ENCODE measurements at regions not wholly inside any gene's neighbourhood (a gene's known extent, or its start where the extent isn't known, plus 50 kb on each side); places are given as distances from the start of the nearest gene placed in this dataset.
"Not testable (repeated sequence)": the region's sequence is repeated elsewhere in the genome, so short reads cannot be mapped to it uniquely, and the experiment has no call there.

DNA sequence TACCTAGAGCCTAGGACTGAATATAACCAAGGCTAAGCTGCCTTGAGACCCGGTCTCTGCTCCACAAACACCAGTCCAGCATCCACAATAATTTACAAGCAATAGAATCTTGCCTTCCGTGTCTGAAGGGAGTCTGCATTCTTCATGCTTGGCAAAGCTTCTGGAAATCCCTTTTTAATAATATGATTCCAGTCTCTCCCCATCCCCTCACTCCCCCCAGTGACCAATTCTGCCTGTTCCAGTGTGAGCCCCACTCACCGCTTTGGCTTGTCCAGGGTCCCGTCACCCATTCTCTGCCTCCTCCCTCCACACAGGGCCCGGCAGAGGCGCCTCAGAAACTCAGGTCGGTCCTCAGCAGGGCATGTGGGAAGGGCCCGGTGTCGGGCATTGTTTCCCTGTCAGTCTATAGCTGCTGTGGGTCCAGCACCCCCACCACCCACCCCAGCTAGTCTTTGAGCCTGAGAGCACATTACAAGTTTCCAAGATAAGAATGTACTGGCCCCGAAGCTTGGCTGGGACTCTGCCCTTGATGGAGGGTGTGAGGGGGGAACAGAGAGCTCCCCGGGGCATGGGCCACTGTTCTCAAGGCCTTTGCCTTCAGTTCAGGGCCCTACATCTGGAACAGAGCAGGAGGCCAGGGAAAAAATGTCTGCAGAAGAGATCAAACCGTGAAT is 129.7 kb upstream of the MYCN start:
- no peak for DNase-seq

DNA sequence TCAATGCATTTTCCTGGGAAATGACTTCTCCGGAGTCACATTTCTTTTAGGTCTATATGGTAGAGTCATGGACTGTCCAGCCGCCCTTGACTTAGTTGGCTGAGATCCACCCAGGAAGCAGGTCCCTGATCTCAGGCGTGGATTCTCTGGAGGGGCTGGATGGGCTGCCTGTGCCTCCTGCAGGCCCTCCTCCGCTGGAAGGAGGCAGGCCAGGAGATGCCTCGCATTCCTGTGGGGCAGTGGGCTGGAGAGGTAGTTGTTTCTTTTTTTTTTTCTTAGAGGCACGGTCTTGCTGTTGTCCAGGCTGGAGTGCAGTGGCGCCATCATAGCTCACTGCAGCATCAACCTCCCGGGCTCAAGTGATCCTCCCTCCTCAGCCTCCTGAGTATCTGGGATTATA is 129.0 kb upstream of the MYCN start:
- DNase-seq, result no peak

DNA sequence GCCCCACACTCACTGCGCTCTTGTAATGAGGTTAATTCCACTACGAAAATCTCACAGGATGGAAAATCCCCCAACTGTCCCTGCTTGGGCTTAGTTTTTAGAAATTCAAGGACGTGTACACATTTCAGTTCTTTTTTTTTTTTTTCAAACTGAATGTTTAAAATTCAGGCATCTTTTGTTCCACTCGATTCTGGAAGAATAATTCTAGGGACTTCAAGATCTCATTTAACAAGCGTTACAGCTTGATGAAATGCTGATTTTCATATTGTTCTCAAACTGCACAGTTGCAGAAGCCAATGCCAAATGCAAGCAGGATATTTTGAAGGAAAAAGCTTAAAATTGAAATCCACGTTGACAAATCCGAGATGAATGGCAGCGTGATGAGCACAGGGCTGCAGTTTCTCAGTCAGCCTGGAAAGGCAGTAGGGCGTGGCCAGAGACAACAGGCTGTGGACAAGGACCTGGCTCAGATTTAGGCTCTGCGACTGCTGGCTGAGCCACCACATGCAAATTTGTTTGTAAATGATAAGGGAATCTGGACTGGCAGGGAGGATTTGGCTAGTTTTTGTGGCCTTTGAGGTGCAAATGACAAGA is 128.1 kb upstream of the MYCN start:
- no peak for DNase-seq

DNA sequence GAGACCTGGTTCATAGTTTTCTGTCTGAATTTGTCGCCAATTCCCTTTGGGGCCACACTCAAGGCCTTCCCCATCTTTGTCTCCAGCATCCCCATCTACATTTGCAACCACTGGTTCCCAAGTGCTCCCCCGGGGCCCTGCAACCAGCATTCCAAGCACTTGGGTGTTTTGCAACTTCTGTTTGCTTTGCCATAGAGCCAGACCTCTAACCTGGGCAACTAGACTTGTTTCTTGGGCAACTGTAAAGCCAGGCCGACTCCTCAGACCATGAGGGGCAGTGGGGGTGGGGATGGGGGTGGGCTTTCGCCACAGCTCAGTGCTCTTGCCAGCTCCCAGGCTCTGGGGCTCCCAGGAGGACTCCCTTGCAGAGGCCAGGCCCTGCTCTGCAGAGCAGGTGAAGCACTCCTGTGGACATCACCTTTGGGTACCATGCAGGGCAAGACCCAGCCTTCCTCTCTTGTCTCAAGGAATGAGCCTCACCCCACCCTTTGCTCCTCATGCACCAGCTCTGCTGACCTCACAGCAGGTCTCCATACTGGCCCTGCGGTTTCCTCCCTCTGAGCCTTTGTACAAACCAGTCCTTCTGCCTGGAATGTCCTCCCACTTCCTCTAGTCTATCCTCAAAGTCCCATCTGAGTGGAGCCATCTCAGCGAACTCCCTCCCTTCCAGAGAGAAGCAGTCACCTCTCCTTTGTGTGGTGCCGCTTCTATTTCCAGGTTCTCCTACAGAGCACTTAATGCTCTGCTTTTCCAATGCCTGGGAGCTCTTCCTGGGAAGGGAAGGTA is 126.7 kb upstream of the MYCN start:
- no peak for DNase-seq

DNA sequence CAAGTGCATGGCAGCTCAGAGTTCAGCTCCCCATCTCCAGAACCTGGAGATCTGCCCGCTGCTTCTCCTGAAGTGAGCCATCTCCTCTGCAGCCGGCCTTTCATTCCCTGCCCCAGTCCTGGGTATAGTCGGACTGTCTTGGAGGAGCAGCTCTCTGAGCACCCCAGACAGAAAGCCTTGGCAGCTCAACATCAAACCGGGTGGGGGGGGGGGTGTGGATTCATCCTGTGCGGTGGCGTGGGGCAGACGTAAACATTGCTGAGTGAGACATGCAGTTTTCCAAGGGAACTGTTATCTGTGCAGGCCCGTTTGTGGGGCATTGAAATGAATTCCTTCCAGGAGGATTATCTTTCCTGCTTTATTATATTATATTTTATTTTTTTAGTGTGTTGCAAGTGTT is 125.9 kb upstream of the MYCN start:
- DNase-seq, result no peak

DNA sequence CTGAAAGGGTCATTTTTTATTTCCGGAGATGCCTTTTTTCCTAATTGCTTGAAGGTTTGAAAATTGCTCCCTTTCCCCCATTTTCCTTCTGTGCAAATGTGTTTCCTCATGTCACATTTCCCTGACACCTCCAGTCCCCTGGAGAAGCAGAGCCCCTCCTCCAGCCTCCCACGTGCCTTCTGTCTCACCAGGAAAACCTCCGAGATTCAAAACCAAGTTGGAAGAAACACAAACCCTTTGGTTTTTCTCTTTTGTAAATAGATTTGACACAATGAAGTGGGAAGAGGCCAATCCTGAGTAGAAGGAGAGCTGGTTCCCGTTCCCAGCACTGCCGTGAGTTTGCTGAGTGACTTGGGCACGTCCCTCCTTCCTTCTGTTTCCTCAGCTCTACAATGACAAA is 125.4 kb upstream of the MYCN start:
- no peak for DNase-seq

DNA sequence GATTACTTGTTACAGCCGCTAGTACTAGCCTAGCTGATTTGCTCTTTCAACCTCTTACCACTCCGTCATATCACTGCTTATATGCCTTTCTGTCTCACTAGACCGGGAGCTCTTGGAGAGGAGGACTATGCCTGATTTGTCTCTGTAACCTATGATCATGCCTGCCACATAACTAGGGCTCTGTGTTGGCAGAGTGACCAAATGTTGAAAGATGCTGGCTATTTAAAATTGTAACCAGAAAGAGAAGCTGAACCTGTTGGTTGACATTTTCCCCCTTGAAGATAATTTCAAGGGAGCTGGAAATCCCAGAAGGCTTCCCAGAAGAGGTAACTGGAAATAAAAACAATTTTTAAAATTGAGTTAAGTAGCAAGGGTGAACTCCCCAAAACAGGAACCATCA is 124.1 kb upstream of the MYCN start:
- DNase-seq, result no peak

DNA sequence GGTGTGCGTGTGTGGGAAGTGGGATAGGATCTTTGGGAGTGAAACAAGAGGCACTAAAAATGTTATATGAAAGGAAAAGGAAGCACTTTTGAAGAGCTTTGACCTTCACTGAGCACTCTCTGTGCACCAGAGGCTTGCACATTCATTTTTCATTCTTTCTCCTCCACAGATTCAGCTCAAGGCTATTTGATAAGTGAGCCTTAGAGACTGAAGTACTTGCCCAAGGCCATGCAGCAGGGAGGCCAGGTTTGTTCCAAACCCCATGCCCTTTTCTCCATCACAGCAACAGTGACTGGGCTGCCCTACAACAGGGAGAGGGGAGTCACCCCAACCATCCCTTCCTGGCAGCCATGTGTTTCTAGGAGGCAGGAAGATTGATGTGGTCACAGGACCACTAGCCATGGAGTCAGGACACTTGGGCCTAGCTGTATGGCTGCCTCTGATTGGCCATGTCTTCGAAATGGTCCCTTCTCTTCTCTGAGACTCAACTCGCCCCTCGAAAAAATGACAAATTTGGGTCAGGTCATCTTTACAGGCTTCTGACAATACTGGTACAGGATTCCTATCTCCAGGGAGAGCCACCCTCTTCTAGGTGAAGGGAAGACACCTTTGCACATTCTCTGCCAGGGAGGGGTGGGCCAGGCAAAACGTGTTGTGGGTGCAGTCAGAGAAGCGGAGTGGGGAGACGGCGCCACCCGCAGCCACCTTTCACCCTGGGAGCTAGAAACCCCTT is 123.5 kb upstream of the MYCN start:
- DNase-seq, result no peak

DNA sequence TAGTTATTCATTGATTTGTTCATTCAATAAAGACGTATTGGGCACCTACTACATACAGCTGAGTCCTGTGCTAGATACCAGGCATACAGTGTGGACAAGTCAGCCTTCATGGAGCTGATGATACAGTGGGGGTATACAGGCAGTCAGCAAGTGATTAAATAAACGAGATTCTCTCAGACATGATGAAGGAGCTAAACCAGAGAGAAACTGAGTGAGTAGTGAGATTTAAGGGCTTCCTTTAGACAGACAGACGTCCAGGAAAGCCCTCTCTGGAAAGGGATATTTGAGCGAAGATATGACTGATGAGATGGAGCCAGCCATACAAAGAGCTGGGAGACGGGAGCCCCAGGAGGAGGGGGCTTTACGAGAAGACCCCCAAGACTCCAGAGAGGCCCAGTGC is 122.6 kb upstream of the MYCN start:
- no peak for DNase-seq

DNA sequence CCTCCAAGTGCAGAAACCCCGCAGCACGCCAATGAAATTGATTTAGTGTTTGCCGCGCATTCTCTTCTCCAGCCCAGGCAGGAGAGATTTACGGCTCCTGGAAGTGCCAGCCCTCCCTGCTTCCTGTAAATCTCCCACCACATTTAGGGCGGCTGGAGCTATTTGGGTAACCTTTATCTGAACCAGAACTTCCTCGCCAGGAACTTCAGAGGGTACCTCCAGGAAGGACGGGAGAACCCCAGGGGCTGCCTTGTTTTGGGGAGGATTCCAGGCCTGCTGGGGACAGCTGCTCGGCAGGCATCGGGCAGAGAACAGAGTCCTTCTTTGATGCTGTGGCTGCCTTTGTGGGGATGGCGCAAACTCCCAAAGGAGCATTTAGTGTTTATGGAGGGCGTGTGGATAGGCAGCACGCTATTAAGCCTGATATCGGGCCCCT is 122.0 kb upstream of the MYCN start:
- DNase-seq, result no peak

DNA sequence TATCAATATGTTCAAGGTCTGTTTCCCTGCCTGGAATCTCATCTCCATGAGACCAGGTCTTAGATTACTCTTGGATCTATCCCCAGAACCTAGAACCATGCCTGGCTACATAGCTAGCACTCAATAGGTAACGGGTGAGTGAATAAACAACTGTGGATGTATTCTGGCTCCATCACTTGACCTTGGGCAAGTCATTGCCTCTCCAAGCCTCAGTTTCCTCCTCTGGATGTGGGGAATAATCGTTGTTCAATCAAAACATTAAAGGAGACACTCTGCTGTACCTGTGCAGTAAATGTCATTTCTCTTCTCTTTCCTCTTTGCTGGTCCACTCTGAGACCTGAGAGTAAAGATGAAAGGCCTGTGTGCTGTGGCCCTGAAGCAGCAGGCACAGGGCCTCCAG is 121.5 kb upstream of the MYCN start:
- DNase-seq, result no peak

DNA sequence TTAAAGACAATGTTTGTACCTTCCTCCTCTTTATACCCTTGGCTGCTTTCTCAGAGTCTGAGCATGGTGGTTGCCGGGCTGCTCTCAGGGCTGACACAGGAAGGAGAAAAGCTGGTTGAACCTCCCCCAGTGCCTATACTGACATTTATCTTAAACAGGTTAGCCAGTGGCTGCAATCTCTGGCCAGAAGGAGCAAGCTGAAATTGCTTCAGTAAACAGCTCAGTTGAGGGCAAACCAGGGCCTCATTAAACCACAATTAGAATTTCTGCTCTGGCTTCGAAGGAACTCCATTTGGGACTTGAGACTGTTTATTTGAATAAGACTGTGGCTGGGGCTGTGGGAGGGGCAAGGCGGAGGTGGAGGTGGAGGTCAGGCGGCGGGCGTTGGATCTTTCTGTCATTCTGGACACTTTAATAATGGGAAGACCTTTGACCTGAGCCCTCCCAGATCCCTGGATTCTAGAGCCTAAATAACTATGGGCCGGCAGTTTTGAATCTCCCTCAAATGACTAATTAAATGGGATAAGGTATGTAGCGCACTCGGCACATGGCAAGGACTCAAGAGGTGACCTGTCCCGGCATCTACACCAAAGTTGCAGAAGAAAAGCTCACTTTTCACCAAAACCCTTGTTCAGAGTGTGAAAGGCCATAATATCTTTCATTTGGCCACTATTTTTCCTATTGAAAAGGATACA is 120.6 kb upstream of the MYCN start:
- no peak for DNase-seq

DNA sequence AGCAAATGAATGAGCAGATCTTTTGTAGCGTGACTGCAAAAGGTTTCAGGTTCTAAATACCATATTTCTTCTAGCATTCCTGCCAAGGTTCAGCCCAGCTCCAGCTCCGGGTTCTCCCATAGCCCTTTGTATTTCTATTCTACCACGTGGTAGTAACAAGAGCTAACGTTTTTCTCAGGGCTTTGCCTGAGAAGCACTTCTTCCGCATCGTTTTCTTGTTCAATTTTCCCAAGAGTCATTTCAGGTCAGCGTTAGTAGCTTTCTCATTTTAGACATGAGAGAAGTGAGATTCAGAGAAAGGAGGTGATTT is 120.1 kb upstream of the MYCN start:
- no peak for DNase-seq

DNA sequence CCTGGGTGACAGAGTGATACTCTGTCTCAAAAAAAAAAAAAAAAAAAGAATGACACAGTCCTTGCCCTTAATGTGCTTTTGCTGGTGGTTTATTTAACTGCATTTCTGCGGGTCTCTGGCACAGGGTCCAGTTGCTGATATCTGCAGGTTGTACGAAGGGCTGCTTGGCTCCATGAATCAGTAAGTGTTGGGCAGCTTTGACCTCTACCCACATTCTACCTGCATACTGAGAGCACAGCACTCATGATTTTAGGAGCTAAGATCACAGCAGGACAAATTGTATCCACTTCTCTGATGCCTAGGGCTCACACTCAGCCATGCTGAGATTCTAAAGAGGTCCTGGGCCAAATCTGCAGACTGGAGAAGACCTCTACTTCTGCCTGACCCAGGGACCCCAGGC is 119.4 kb upstream of the MYCN start:
- DNase-seq, result no peak

DNA sequence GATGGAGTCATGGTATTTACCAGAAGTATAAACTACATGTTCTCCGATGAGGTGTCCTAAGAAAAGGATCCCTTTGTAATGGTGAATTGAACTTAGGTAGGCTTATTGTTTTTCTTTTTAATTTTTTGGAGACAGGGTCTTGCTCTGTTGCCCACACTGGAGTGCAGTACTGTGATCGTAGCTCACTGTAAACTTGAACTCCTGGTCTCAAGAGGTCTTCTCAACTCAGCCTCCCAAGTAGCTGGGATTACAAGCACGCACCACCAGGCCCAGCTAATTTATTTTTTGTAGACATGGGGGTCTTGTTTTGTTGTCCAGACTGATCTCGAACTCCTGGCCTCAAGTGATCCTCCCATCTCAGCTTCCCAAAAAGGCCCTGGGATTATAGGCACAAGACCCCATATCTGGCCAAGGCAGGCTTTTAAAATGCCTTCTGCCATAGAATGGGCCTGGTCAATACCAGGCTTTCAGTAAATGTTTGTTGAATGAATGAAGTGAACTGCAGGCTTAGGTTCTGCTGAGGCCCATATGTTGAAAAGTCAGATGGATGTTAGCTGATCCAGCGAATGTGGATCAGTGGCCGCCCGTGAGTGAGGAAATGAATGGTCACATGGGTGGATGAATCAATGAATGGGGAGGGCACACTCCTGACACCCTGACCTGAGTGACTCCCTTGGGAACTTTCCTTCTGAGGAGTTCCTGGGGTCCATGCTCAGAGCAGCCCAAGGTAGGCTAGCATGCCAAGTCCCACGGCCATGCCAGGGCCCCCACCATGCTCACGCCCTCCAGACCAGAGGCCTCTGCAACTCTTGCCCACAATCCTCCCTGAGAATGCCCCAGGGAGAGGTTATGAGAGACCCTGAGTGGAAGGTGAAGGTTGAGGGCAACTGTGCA is 118.0 kb upstream of the MYCN start:
- no peak for DNase-seq

DNA sequence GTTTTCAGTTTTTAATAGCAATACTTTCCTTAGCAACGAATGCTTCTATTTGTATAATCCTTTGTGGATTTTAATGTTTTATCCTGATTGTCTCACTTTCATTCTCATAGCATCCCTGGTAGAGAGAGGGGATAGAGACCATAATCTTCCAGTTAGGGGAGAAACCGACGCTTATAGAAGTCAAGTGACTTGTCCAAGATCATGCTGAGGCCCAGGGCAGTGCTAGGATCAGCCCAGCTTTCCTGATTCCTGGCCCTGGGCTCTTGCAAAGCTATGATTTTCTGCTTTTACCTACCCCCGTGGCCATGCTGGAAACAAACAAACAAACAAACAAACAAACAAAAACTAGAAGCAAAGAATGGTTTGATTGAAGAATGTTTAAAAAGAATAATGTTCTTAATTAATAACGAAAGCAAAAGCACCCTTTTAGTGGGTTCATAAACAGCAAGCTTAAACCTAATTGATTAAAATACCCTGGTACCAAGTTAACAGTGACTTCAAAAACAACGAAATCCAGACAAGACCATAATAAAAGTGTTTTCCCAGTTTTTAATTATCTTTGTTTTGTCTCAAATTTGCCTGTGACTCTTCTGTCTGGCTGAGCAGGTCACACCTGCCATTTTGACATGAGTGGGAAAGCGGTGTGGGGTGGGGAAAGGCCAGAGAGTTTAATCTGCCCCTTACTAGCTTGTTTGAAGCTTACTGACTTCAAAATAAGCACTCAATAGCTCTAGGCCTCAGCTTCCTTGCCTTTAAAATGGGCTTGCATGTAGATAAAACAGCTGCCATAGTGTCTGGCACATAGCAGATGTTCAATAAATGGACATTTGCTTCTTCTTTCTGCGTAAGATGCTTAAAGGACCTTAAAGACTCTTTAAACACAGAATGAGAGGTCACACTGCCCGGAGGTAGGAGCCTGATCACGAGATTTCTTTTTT is 116.6 kb upstream of the MYCN start:
- no peak for DNase-seq

DNA sequence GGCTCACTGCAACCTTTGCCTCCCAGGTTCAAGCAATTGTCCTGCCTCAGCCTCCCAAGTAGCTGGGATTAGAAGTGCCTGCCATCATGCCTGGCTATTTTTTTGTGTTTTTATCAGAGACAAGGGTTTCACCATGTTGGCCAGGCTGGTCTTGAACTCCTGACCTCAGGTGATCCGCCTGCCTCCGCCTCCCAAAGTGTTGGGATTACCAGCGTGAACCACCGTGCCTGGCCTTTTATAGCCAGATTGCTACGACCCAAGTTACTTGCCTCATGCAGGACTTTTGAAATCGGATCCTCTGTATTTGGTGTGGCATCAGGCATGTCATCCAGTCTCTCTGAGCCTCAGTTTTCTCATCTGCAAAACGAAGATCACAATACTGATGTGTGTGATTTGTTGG is 115.9 kb upstream of the MYCN start:
- DNase-seq, result not testable (repeated sequence)

DNA sequence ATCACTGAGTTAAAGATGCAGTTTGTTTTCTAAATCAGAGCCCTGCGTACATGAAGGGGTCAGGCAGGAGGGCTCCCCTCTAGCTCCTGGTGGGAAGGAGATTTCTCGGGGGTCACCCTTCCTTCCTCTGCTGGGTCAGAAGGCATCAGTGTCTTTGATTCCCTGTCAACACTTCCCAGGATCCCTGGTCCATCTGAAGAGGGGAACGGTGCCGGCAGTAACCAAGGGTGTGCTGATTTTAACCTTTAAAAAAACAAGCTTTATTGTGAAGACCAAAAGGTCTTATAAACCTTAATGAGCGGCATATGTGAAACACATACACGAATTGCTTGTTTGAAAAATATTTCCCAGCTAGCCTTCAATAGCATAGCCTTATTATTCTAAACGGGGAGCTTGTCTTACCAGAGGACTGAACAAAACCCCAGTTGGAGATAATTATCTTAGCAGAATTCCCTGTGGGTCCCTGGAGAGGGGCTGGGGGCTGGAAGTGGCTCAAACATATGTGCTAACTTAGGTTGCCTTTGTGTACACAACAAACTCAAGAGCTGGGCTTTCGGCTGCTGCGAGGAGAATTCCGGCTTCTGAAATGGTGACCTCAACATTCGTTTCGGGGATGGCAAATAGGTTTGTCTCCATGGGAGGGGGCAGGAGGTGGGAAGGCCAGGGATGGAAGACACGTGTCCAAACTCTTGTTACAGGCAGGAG is 114.9 kb upstream of the MYCN start:
- no peak for DNase-seq

DNA sequence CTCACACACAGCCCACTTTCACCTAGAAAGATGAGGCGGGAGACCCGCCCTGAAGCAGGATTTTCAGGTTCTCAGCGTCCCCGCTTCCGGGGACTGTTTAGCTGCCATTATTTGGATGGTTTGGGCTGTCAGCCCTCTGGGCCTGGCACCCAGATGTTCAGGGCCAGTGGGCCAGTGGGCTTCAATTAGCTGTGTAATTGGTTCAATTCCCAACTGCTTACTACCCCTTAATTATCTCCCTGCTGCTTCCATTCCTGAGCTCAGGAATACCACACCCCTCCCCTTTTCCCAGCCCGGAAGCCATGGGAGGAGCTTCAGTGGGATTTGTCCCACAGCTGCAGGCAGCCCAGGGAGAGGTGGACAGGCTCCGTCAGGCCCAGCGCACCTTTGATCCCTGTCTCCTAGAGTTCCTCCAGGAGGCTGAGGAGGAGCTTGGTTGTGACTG is 114.1 kb upstream of the MYCN start:
- no peak for DNase-seq

DNA sequence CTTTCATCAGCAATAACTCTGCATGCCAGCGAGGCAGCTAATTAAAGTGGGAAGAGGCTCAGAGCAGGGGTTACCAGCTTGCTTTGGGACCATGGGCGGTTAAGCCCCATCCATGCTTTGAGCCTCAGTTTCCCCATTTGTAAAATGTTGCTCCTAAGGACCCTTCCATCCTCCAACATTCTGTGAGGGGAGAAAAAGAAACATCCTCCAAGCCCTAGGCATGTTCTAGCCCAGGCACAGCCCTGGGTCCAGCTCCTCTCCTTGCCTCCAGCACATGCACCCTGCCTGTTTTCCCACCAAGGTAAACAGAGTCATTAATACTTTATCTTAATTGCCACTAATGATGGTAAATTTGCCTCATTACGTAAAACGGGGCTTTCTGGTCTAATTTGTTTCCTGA is 113.3 kb upstream of the MYCN start:
- DNase-seq, result no peak
